ENCODE measurements at regions not wholly inside any gene's neighbourhood (a gene's known extent, or its start where the extent isn't known, plus 50 kb on each side); places are given as distances from the start of the nearest gene placed in this dataset.

- Histone ChIP-seq H3K36me3 (ENCODE audit: low read length) (no peaks in the 10 kb centered on the region), H3K79me2 (ENCODE audit: insufficient read depth, low read length) (no peaks in the 10 kb centered on the region), H3K4me2 (ENCODE audit: low read depth, low read length, poor library complexity, severe bottlenecking) (no peak overlapping the region), H4K20me1 (ENCODE audit: low read depth, low read length) (no peaks in the 10 kb centered on the region), H3K27me3 (ENCODE audit: low read length) (no peaks in the 10 kb centered on the region), H3K9me2 (replicated peaks; ENCODE audit: insufficient read depth, low read length) (no peaks in the 10 kb centered on the region), H3K9ac (ENCODE audit: low read length) (no peak overlapping the region), H2AFZ (ENCODE audit: low read depth, low read length, severe bottlenecking) (no peak overlapping the region), H3K27ac (ENCODE audit: low read depth, low read length) (no peak overlapping the region), H3K4me3 (ENCODE audit: insufficient read depth, low read length, poor library complexity, severe bottlenecking) (no peak overlapping the region), H3F3A (ENCODE audit: insufficient read depth) (no peaks in the 10 kb centered on the region), H3K9me3 (ENCODE audit: insufficient read depth, low read length) (no peaks in the 10 kb centered on the region)
- TF ChIP-seq EZH2phosphoT487 (conservative IDR thresholded peaks at IDR 0.05; ENCODE audit: low read length) (no peak), CTCF (IDR thresholded peaks at IDR 0.05; ENCODE audit: insufficient read depth, low read length, poor library complexity, severe bottlenecking) (no peak)
Measured at GRCh38 chr3:72548461-72548860, 299.8 kb downstream of the SHQ1 start.

DNA sequence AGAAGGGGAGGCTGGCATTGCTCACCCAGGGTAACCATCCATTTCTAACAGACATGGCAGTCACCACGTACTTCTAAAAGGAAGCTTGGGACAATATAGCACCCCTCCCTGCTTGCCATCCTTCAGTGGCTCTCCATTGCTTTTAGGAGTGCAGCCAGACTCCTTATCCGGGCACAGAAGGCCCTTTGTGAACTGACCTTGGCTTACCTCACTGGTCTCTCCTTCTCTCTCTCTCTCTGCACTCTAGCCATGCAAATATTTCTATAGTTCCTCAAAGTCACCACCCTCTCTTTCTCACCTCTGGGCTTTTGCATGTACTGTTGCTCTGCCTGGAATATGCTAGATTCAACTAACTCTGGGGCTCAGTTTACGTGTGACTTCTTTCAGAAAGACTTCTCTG is 301.1 kb downstream of the SHQ1 start:
- Histone ChIP-seq H3K4me3 (ENCODE audit: insufficient read depth, low read length, poor library complexity, severe bottlenecking) (no peak overlapping the region), H3K36me3 (ENCODE audit: low read length) (no peaks in the 10 kb centered on the region), H3K9me3 (ENCODE audit: insufficient read depth, low read length) (no peaks in the 10 kb centered on the region), H3K9me2 (replicated peaks; ENCODE audit: insufficient read depth, low read length) (no peaks in the 10 kb centered on the region), H2AFZ (ENCODE audit: low read depth, low read length, severe bottlenecking) (no peak overlapping the region), H3F3A (ENCODE audit: insufficient read depth) (no peaks in the 10 kb centered on the region), H3K9ac (ENCODE audit: low read length) (no peak overlapping the region), H3K79me2 (ENCODE audit: insufficient read depth, low read length) (no peaks in the 10 kb centered on the region), H3K4me2 (ENCODE audit: low read depth, low read length, poor library complexity, severe bottlenecking) (no peak overlapping the region), H4K20me1 (ENCODE audit: low read depth, low read length) (no peaks in the 10 kb centered on the region), H3K27me3 (ENCODE audit: low read length) (no peaks in the 10 kb centered on the region), H3K27ac (ENCODE audit: low read depth, low read length) (no peak overlapping the region)
- TF ChIP-seq EZH2phosphoT487 (conservative IDR thresholded peaks at IDR 0.05; ENCODE audit: low read length) (no peak), CTCF (IDR thresholded peaks at IDR 0.05; ENCODE audit: insufficient read depth, low read length, poor library complexity, severe bottlenecking) (no peak)

GRCh38 chr3:72544239-72544638 is 304.0 kb downstream of the SHQ1 start:
- no peak overlapping the region for H3K9ac ChIP-seq (ENCODE audit: low read length)
- H3K36me3 ChIP-seq (ENCODE audit: low read length): no peaks in the 10 kb centered on the region
- H3K79me2 ChIP-seq (ENCODE audit: insufficient read depth, low read length): no peaks in the 10 kb centered on the region
- no peaks in the 10 kb centered on the region for H3K9me2 ChIP-seq (replicated peaks; ENCODE audit: insufficient read depth, low read length)
- H3K27me3 ChIP-seq (ENCODE audit: low read length): no peaks in the 10 kb centered on the region
- TF ChIP-seq EZH2phosphoT487 (conservative IDR thresholded peaks at IDR 0.05; ENCODE audit: low read length) (no peak), CTCF (IDR thresholded peaks at IDR 0.05; ENCODE audit: insufficient read depth, low read length, poor library complexity, severe bottlenecking) (no peak)
- H3K4me2 ChIP-seq (ENCODE audit: low read depth, low read length, poor library complexity, severe bottlenecking): no peak overlapping the region
- H3K4me3 ChIP-seq (ENCODE audit: insufficient read depth, low read length, poor library complexity, severe bottlenecking): no peak overlapping the region
- H3K9me3 ChIP-seq (ENCODE audit: insufficient read depth, low read length): no peaks in the 10 kb centered on the region
- no peaks in the 10 kb centered on the region for H3F3A ChIP-seq (ENCODE audit: insufficient read depth)
- H4K20me1 ChIP-seq (ENCODE audit: low read depth, low read length): no peaks in the 10 kb centered on the region
- no peak overlapping the region for H2AFZ ChIP-seq (ENCODE audit: low read depth, low read length, severe bottlenecking)
- no peak overlapping the region for H3K27ac ChIP-seq (ENCODE audit: low read depth, low read length)

DNA sequence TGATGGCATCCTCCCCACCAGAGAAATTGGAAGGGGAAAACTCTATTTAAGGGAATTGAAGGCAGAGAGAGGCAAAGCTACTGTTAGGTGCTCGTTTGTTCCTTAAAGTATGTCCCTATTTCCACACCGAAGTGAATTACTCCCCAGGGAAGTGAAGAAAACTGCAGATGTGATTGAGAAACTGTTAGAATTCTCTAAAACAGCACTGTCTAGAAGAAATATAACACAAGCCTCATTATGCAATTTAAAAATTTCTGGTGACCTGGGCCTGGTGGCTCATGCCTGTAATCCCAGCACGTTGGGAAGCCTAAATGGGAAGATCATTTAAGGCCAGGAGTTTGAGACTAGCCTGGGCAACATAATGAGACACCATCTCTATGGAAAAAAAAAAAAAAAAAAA is 305.0 kb downstream of the SHQ1 start:
- no peak overlapping the region for H3K27ac ChIP-seq (ENCODE audit: low read depth, low read length)

More for the DNA sequence above, 305.0 kb downstream of the SHQ1 start:
- H3F3A ChIP-seq (ENCODE audit: insufficient read depth): no peaks in the 10 kb centered on the region
- TF ChIP-seq CTCF (IDR thresholded peaks at IDR 0.05; ENCODE audit: insufficient read depth, low read length, poor library complexity, severe bottlenecking) (no peak), EZH2phosphoT487 (conservative IDR thresholded peaks at IDR 0.05; ENCODE audit: low read length) (no peak)
- H3K9ac ChIP-seq (ENCODE audit: low read length): no peak overlapping the region
- H3K36me3 ChIP-seq (ENCODE audit: low read length): no peaks in the 10 kb centered on the region
- no peaks in the 10 kb centered on the region for H3K27me3 ChIP-seq (ENCODE audit: low read length)
- H3K79me2 ChIP-seq (ENCODE audit: insufficient read depth, low read length): no peaks in the 10 kb centered on the region
- no peaks in the 10 kb centered on the region for H3K9me2 ChIP-seq (replicated peaks; ENCODE audit: insufficient read depth, low read length)
- H4K20me1 ChIP-seq (ENCODE audit: low read depth, low read length): no peaks in the 10 kb centered on the region
- no peaks in the 10 kb centered on the region for H3K9me3 ChIP-seq (ENCODE audit: insufficient read depth, low read length)
- no peak overlapping the region for H3K4me3 ChIP-seq (ENCODE audit: insufficient read depth, low read length, poor library complexity, severe bottlenecking)
- H2AFZ ChIP-seq (ENCODE audit: low read depth, low read length, severe bottlenecking): no peak overlapping the region
- H3K4me2 ChIP-seq (ENCODE audit: low read depth, low read length, poor library complexity, severe bottlenecking): no peak overlapping the region

All from SU-DHL-6 (cell line).